Ovary (tissue), 7 donors: ENCODE measurements at regions not wholly inside any gene's neighbourhood (a gene's known extent, or its start where the extent isn't known, plus 50 kb on each side); places are given as distances from the start of the nearest gene placed in this dataset.

Experiments used
- DNase-seq, 5 donors: peaks; one replicate each; pipeline ENCODE4 v3.0.0-alpha.2; 2019 to 2020
- H3K27ac ChIP-seq, 2 donors: fragments of 200-600 bp; one replicate each; pipeline versions ENCODE4 v1.5.1 to v1.8.0; 2019 to 2022
- H3K27me3 ChIP-seq: fragments of 200-600 bp; one replicate; pipeline ENCODE4 v1.8.0; 2022
- H3K36me3 ChIP-seq: fragments of 200-600 bp; sonication (generic); one replicate; pipeline ENCODE4 v1.5.1; 2019
- H3K4me1 ChIP-seq: one replicate; pipeline ENCODE4 v1.8.1; 2013; ENCODE audit warnings: mild to moderate bottlenecking, moderate library complexity; ENCODE audit not compliant: insufficient read depth
- H3K4me3 ChIP-seq: fragments of 200-600 bp; sonication (generic); one replicate; pipeline ENCODE4 v1.5.1; 2017
- H3K9me3 ChIP-seq, 2 donors: fragments of 200-600 bp in 1 of 2; sonication (generic) in 1 of 2; one replicate each; pipeline versions ENCODE4 v1.5.1 to v1.8.1; 2013 to 2019; ENCODE audit warnings: mild to moderate bottlenecking in 1 of 2, moderate library complexity in 1 of 2
- EP300 ChIP-seq: sonication (generic); formaldehyde crosslinking; IDR thresholded peaks from one replicate; pipeline ENCODE4 v1.6.1; 2017; ENCODE audit warnings: antibody characterized with exemption
- POLR2A ChIP-seq: fragments of 450-650 bp; IDR thresholded peaks from one replicate; pipeline ENCODE4 v1.6.1; 2017; ENCODE audit warnings: antibody characterized with exemption, mild to moderate bottlenecking, moderate library complexity
- WGBS, 3 donors: extraction: QIAGEN DNeasy Blood & Tissue Kit in 1 of 3; methylation state at CpG; one replicate each; pipeline versions ENCODE4 v1.1.5 to v1.1.7; 2013 to 2017; 5-methylcytosine and 5-hydroxymethylcytosine counted together
- intact Hi-C, 4 donors: fragments of 100-400 bp; cut with DNase I; formaldehyde crosslinking; loops; one replicate each; pipeline versions ENCODE4 v1.11.0 to v1.15.1; 2022 to 2023
- TF ChIP-seq, protein P1 (sequence below), 3 donors: fragments of 450-650 bp in 2 of 3; fragments of 200-600 bp in 1 of 3; IDR thresholded peaks; one replicate each; pipeline versions ENCODE4 v1.5.1 to v1.8.0; 2016 to 2022; ENCODE audit warnings: antibody characterized with exemption in 3 of 3, mild to moderate bottlenecking in 1 of 3
- donor health status: DM: no; HTN: no; CAD: no; lungs with moderate emphysema.
- donor health status: DM: no; HTN: no; CAD: no.
- donor health status: Bipolar disorder and iron deficiency.
- donor health status: DM: no; HTN: no; CAD: no.
- donor health status: DM: yes; HTN: yes; CAD: no.

DNA sequence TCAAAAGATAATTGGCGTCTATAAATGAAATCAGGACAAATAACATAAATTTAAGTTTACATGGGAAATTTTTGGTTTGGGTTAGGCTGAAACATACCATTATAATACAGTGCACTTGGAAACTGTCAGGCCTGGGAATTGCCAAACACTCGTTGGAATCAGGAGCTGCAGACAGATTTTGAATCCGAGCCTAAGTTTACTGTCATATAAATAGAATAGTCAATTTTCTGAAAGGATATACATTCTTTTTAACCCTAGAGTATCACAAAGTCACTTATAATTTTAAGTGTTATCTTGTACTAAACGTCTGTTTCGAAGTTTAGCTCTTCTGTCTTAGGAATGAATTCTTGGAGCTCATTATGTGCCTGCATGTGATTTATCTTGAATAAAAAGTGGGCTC, 234.1 kb downstream of the VEGFC start:
- H3K4me3 ChIP-seq = no peak overlapping the region
- H3K4me1 ChIP-seq = no peaks in the 10 kb centered on the region
- no peaks in the 10 kb centered on the region for H3K9me3 ChIP-seq
- H3K27me3 ChIP-seq = no peaks in the 10 kb centered on the region
- TF ChIP-seq POLR2A (no peak), EP300 (no peak)
- TF ChIP-seq, protein P1, sequence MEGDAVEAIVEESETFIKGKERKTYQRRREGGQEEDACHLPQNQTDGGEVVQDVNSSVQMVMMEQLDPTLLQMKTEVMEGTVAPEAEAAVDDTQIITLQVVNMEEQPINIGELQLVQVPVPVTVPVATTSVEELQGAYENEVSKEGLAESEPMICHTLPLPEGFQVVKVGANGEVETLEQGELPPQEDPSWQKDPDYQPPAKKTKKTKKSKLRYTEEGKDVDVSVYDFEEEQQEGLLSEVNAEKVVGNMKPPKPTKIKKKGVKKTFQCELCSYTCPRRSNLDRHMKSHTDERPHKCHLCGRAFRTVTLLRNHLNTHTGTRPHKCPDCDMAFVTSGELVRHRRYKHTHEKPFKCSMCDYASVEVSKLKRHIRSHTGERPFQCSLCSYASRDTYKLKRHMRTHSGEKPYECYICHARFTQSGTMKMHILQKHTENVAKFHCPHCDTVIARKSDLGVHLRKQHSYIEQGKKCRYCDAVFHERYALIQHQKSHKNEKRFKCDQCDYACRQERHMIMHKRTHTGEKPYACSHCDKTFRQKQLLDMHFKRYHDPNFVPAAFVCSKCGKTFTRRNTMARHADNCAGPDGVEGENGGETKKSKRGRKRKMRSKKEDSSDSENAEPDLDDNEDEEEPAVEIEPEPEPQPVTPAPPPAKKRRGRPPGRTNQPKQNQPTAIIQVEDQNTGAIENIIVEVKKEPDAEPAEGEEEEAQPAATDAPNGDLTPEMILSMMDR (IDR thresholded peaks at IDR 0.05) = no peak
- WGBS, 3 donors = 52 to 76% (median 69%) methylated on average over 5 of the region's 5 CpGs
- no peak for DNase-seq
- no peak overlapping the region for H3K27ac ChIP-seq
- intact Hi-C loops = no loop called here
- H3K36me3 ChIP-seq = no peaks in the 10 kb centered on the region

DNA sequence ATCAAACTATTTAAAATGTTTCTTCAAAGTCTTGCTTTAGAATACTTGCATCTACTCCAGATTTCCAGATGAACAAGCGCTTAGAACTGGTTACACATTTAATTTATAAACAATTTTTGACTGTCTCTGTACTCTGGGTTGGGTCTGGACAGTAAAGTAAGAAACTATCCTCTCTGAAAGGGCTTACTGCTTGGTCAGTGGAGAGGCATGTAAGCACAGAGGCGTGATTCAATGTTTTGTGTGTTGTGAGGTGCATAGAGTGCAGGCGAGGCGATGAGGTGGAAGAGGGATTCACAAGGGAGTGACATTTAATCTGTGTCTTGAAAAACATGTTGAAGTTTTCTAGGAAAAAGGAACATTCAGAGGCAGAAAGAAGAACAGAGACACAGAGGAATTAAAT, 231.4 kb downstream of the VEGFC start:
- TF ChIP-seq EP300 (no peak), POLR2A (no peak)
- TF ChIP-seq, protein P1 (IDR thresholded peaks at IDR 0.05) = no peak
- no peak for DNase-seq
- Histone ChIP-seq H3K27ac (no peak overlapping the region), H3K4me1 (no peaks in the 10 kb centered on the region), H3K9me3 (no peaks in the 10 kb centered on the region), H3K27me3 (no peaks in the 10 kb centered on the region), H3K4me3 (no peak overlapping the region), H3K36me3 (no peaks in the 10 kb centered on the region)
- WGBS, 3 donors = 69 to 96% (median 89%) methylated on average over 4 of the region's 4 CpGs
- intact Hi-C loops = loop anchor here in 2 of 4 donors (10.0 kb wide), 1 partner anchor 233 kb away; the partner anchor contains the start of gene VEGFC (in 2 of the 2)

DNA sequence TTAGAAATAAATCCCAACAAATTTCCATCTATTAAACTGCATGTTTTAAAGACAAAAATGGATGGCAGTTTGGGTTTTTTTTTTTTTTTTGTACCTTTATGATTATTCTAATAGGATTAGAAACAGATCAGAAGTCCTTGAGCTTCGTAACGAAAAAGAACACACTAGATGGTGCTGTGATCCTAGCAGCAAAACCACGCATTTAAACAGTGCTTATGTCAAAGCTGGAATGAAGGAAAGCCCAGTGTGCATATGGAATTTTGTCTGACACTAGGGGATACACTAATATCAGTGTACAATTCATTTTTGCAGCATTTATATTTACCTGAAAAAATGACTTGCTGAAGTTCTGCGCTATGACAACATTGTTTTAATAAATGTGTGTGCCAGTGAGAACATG, 229.1 kb downstream of the VEGFC start:
- Histone ChIP-seq H3K36me3 (no peaks in the 10 kb centered on the region), H3K4me3 (no peak overlapping the region), H3K9me3 (no peaks in the 10 kb centered on the region), H3K4me1 (no peaks in the 10 kb centered on the region), H3K27me3 (no peaks in the 10 kb centered on the region), H3K27ac (no peak overlapping the region)
- no peak for TF ChIP-seq POLR2A
- TF ChIP-seq EP300 = no peak
- TF ChIP-seq, protein P1 (IDR thresholded peaks at IDR 0.05) = no peak
- intact Hi-C loops = loop anchor here in 2 of 4 donors (10.0 kb wide), 1 partner anchor 231 kb away; the partner anchor contains the start of gene VEGFC (in 2 of the 2)
- no peak for DNase-seq
- WGBS, 3 donors = 27 to 35% (median 31%) methylated on average over 4 of the region's 4 CpGs

DNA sequence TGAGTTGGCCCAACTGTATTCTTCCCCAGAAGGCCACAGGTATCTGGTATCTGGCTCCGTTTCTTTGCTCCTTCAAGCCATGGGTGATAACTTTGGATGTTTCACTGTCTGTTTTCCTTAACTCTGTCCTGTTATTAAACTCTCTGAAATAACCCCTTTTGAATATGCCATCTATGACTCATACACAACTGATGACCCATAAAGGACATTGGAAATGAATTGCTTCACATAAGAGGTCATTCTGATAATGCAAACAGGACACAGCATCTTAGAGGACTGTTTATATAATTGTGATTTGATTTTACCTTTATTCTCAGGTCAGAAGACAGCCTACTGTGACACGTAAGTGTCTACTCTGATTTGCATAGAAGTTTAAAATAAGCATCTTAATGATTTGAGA, 227.7 kb downstream of the VEGFC start:
- H3K27me3 ChIP-seq = no peaks in the 10 kb centered on the region
- TF ChIP-seq EP300 (no peak), POLR2A (no peak)
- TF ChIP-seq, protein P1 (IDR thresholded peaks at IDR 0.05) = no peak
- no peaks in the 10 kb centered on the region for H3K36me3 ChIP-seq
- no peaks in the 10 kb centered on the region for H3K4me1 ChIP-seq
- no peak overlapping the region for H3K27ac ChIP-seq
- DNase-seq = no peak
- H3K4me3 ChIP-seq = no peak overlapping the region
- intact Hi-C loops = loop anchor here in 2 of 4 donors (10.0 kb wide), 1 partner anchor 230 kb away; the partner anchor contains the start of gene VEGFC (in 2 of the 2)
- 86 to 91% (median 87%) methylated on average over 2 of the region's 2 CpGs for WGBS, 3 donors
- no peaks in the 10 kb centered on the region for H3K9me3 ChIP-seq
